GM23248 (cell line): ENCODE measurements at regions not wholly inside any gene's neighbourhood (a gene's known extent, or its start where the extent isn't known, plus 50 kb on each side); places are given as distances from the start of the nearest gene placed in this dataset.
"Not testable (repeated sequence)": the region's sequence is repeated elsewhere in the genome, so short reads cannot be mapped to it uniquely, and the experiment has no call there.

Experiments
- DNase-seq: peaks from one replicate; pipeline ENCODE4 v3.0.0-alpha.2; 2015
- H2AFZ ChIP-seq: fragments of 200-600 bp; sonication (generic); 2 replicates; pipeline ENCODE4 v1.6.1; 2016; ENCODE audit warnings: antibody characterized with exemption
- H3F3A ChIP-seq: fragments of 200-600 bp; sonication (generic); 2 replicates; pipeline ENCODE4 v1.6.1; 2016; ENCODE audit warnings: mild to moderate bottlenecking, antibody characterized with exemption, mixed run types; ENCODE audit not compliant: insufficient read depth
- H3K27ac ChIP-seq: fragments of 200-600 bp; sonication (generic); 2 replicates; pipeline ENCODE4 v1.5.1; 2016; ENCODE audit warnings: mild to moderate bottlenecking
- H3K27me3 ChIP-seq: fragments of 200-600 bp; sonication (generic); replicated peaks from 2 replicates; pipeline ENCODE4 v1.6.1; 2016; ENCODE audit warnings: mild to moderate bottlenecking; ENCODE audit not compliant: insufficient read depth
- H3K36me3 ChIP-seq: fragments of 200-600 bp; sonication (generic); 2 replicates; pipeline ENCODE4 v1.6.1; 2016; ENCODE audit warnings: low read depth, mild to moderate bottlenecking
- H3K4me1 ChIP-seq: fragments of 200-600 bp; sonication (generic); 2 replicates; pipeline ENCODE4 v1.6.1; 2016; ENCODE audit warnings: mild to moderate bottlenecking; ENCODE audit not compliant: insufficient read depth
- H3K4me2 ChIP-seq: fragments of 200-600 bp; sonication (generic); one replicate; pipeline ENCODE4 v1.6.1; 2016; ENCODE audit warnings: mild to moderate bottlenecking; ENCODE audit not compliant: unreplicated experiment
- H3K4me3 ChIP-seq: fragments of 200-600 bp; sonication (generic); 2 replicates; pipeline ENCODE4 v1.5.1; 2016; ENCODE audit warnings: mild to moderate bottlenecking
- H3K79me2 ChIP-seq: fragments of 200-600 bp; sonication (generic); 2 replicates; pipeline ENCODE4 v1.6.1; 2016; ENCODE audit warnings: mild to moderate bottlenecking; ENCODE audit not compliant: insufficient read depth
- H3K9ac ChIP-seq: fragments of 200-600 bp; sonication (generic); 2 replicates; pipeline ENCODE4 v1.6.1; 2016; ENCODE audit warnings: mild to moderate bottlenecking
- H3K9me2 ChIP-seq: fragments of 200-600 bp; sonication (generic); 2 replicates; pipeline ENCODE4 v1.6.1; 2016; ENCODE audit warnings: mixed run types, mild to moderate bottlenecking, moderate library complexity; ENCODE audit not compliant: insufficient read depth
- H3K9me3 ChIP-seq: fragments of 200-600 bp; sonication (generic); one replicate; pipeline ENCODE4 v1.6.1; 2017; ENCODE audit warnings: low read depth
- H4K20me1 ChIP-seq: fragments of 200-600 bp; sonication (generic); 2 replicates; pipeline ENCODE4 v1.6.0; 2016; ENCODE audit not compliant: insufficient read depth
- EZH2 ChIP-seq: fragments of 200-600 bp; sonication (generic); IDR thresholded peaks from 2 replicates; pipeline ENCODE4 v1.6.1; 2018; ENCODE audit warnings: antibody characterized with exemption, mild to moderate bottlenecking; ENCODE audit not compliant: insufficient read depth, poor library complexity, severe bottlenecking
- EZH2phosphoT487 ChIP-seq: fragments of 200-600 bp; sonication (generic); IDR thresholded peaks from 2 replicates; pipeline ENCODE4 v1.6.1; 2018; ENCODE audit warnings: antibody characterized with exemption, moderate library complexity, mild to moderate bottlenecking, low read depth; ENCODE audit not compliant: insufficient read depth
- WGBS, 2 experiments: methylation state at CpG; one replicate each; pipeline ENCODE4 v1.1.6; 2015 to 2017; ENCODE audit warnings: low lambda C conversion rate in 2 of 2, low coverage in 1 of 2; ENCODE audit errors: missing lambda C conversion rate in 2 of 2; 5-methylcytosine and 5-hydroxymethylcytosine counted together
- in situ Hi-C: fragments of 300-500 bp; cut with MboI; formaldehyde crosslinking; loops from 2 replicates; pipeline ENCODE4 v1.15.0; 2020

GRCh38 chr6:126963077-126963809 is 155.2 kb upstream of the RSPO3 start:
- no peaks in the 10 kb centered on the region for H3K4me1 ChIP-seq
- no peaks in the 10 kb centered on the region for H3K27me3 ChIP-seq
- no peaks in the 10 kb centered on the region for H3K79me2 ChIP-seq
- 86 to 87% methylated on average over 8 of the region's 8 CpGs for WGBS, 2 experiments
- no peaks in the 10 kb centered on the region for H3K9me3 ChIP-seq
- no peaks in the 10 kb centered on the region for H3K36me3 ChIP-seq
- H4K20me1 ChIP-seq, result no peaks in the 10 kb centered on the region
- no peak overlapping the region for H3K9ac ChIP-seq
- H2AFZ ChIP-seq, result no peak overlapping the region
- DNase-seq, result no peak
- H3K27ac ChIP-seq, result no peak overlapping the region
- H3K4me3 ChIP-seq, result no peak overlapping the region
- in situ Hi-C loops, result no loop called here
- H3F3A ChIP-seq, result no peaks in the 10 kb centered on the region
- H3K4me2 ChIP-seq, result no peak overlapping the region
- H3K9me2 ChIP-seq, result no peaks in the 10 kb centered on the region
- no peak for TF ChIP-seq EZH2
- TF ChIP-seq EZH2phosphoT487, result no peak

- Histone ChIP-seq H3K27me3 (no peaks in the 10 kb centered on the region), H3K4me2 (no peak overlapping the region), H3K9ac (no peak overlapping the region), H3F3A (no peaks in the 10 kb centered on the region), H3K9me3 (no peaks in the 10 kb centered on the region), H3K4me3 (no peak overlapping the region), H3K27ac (no peak overlapping the region), H3K36me3 (no peaks in the 10 kb centered on the region), H4K20me1 (no peaks in the 10 kb centered on the region), H3K9me2 (no peaks in the 10 kb centered on the region), H3K79me2 (no peaks in the 10 kb centered on the region), H2AFZ (no peak overlapping the region), H3K4me1 (no peaks in the 10 kb centered on the region)
- in situ Hi-C loops, result no loop called here
- 44 to 57% methylated on average over 3 of the region's 3 CpGs for WGBS, 2 experiments
- TF ChIP-seq EZH2, result no peak
- no peak for TF ChIP-seq EZH2phosphoT487
- no peak for DNase-seq
Measured at GRCh38 chr6:126967296-126968005, 151.0 kb upstream of the RSPO3 start.

- H3K9me3 ChIP-seq, result no peaks in the 10 kb centered on the region
- in situ Hi-C loops, result no loop called here
- no peaks in the 10 kb centered on the region for H4K20me1 ChIP-seq
- no peaks in the 10 kb centered on the region for H3K27me3 ChIP-seq
- H3K4me2 ChIP-seq, result no peak overlapping the region
- no peaks in the 10 kb centered on the region for H3K4me1 ChIP-seq
- no peaks in the 10 kb centered on the region for H3K9me2 ChIP-seq
- no peak overlapping the region for H2AFZ ChIP-seq
- no peaks in the 10 kb centered on the region for H3F3A ChIP-seq
- H3K4me3 ChIP-seq, result no peak overlapping the region
- no peak for DNase-seq
- H3K36me3 ChIP-seq, result no peaks in the 10 kb centered on the region
- no peak overlapping the region for H3K27ac ChIP-seq
- TF ChIP-seq EZH2phosphoT487 (no peak), EZH2 (no peak)
- no peak overlapping the region for H3K9ac ChIP-seq
- no peaks in the 10 kb centered on the region for H3K79me2 ChIP-seq
- 74 to 84% methylated on average over 2 of the region's 2 CpGs for WGBS, 2 experiments
Measured at GRCh38 chr6:126976253-126976797, 142.1 kb upstream of the RSPO3 start.

GRCh38 chr6:126983779-126984178 is 134.7 kb upstream of the RSPO3 start:
- no peak overlapping the region for H3K4me2 ChIP-seq
- no peak overlapping the region for H3K4me3 ChIP-seq
- no peaks in the 10 kb centered on the region for H3K4me1 ChIP-seq
- no peak overlapping the region for H3K9ac ChIP-seq
- no peak for DNase-seq
- no peaks in the 10 kb centered on the region for H3K79me2 ChIP-seq
- H3K36me3 ChIP-seq, result no peaks in the 10 kb centered on the region
- H2AFZ ChIP-seq, result no peak overlapping the region
- no peaks in the 10 kb centered on the region for H3F3A ChIP-seq
- TF ChIP-seq EZH2, result no peak
- TF ChIP-seq EZH2phosphoT487, result no peak
- no peaks in the 10 kb centered on the region for H4K20me1 ChIP-seq
- no peak overlapping the region for H3K27ac ChIP-seq
- in situ Hi-C loops, result no loop called here
- WGBS, 2 experiments, result 62 to 63% methylated on average over 4 of the region's 4 CpGs
- no peaks in the 10 kb centered on the region for H3K9me2 ChIP-seq
- H3K27me3 ChIP-seq, result no peaks in the 10 kb centered on the region
- H3K9me3 ChIP-seq, result no peaks in the 10 kb centered on the region

GRCh38 chr6:126988125-126988524 is 130.3 kb upstream of the RSPO3 start:
- H3K36me3 ChIP-seq, H3K9me3 ChIP-seq, H3K4me2 ChIP-seq, H3F3A ChIP-seq, H3K9ac ChIP-seq, H2AFZ ChIP-seq, H3K27me3 ChIP-seq, DNase-seq, H3K9me2 ChIP-seq, H3K4me3 ChIP-seq, H3K79me2 ChIP-seq, H3K4me1 ChIP-seq, H3K27ac ChIP-seq, H4K20me1 ChIP-seq, in situ Hi-C loops: not testable (repeated sequence)
- 71 to 79% methylated on average over 1 of the region's 1 CpG for WGBS, 2 experiments
